OCI-LY7 (cell line): ENCODE measurements at regions not wholly inside any gene's neighbourhood (a gene's known extent, or its start where the extent isn't known, plus 50 kb on each side); places are given as distances from the start of the nearest gene placed in this dataset.
"Not testable (repeated sequence)": the region's sequence is repeated elsewhere in the genome, so short reads cannot be mapped to it uniquely, and the experiment has no call there.

Experiments used
- BruUV-seq: library from RNA; stranded (reverse); fragments of 400-500 nt; replicated peaks from 2 replicates; lab custom pipeline; 2021; lab: Mats Ljungman, UMichigan
- CTCF ChIA-PET: fragments of 300-600 bp; sonication (Branson Sonifier 250); formaldehyde crosslinking; loops from one replicate; lab custom pipeline; 2022; ENCODE audit warnings: antibody characterized with exemption; ENCODE audit not compliant: unreplicated experiment; lab: Charles Lee
- POLR2A ChIA-PET: fragments of 300-600 bp; sonication (Branson Sonifier 250); formaldehyde crosslinking; loops from one replicate; lab custom pipeline; 2022; ENCODE audit warnings: antibody characterized with exemption; lab: Charles Lee
- DNase-seq: peaks from one replicate; pipeline ENCODE4 v3.0.0-alpha.2; 2015; ENCODE audit warnings: low spot score
- H2AFZ ChIP-seq: fragments of 200-600 bp; sonication (generic), shearing (Covaris generic); 2 replicates; pipeline ENCODE4 v1.6.1; 2014; ENCODE audit warnings: mild to moderate bottlenecking, antibody characterized with exemption, low read length, moderate library complexity
- H3K27ac ChIP-seq: fragments of 200-600 bp; sonication (generic); 2 replicates; pipeline ENCODE4 v1.5.1; 2014; ENCODE audit warnings: mixed run types, low read depth, mild to moderate bottlenecking, moderate library complexity, low read length, inconsistent platforms; ENCODE audit not compliant: poor library complexity, severe bottlenecking
- H3K36me3 ChIP-seq: fragments of 200-600 bp; sonication (generic); 2 replicates; pipeline ENCODE4 v1.6.1; 2014; ENCODE audit warnings: mild to moderate bottlenecking, antibody characterized with exemption, low read length, moderate library complexity, mixed read lengths; ENCODE audit not compliant: insufficient read depth
- H3K4me1 ChIP-seq: fragments of 200-600 bp; sonication (generic); 2 replicates; pipeline ENCODE4 v1.5.1; 2014; ENCODE audit warnings: mild to moderate bottlenecking, low read length; ENCODE audit not compliant: insufficient read depth, poor library complexity, severe bottlenecking
- H3K4me2 ChIP-seq: fragments of 200-600 bp; sonication (generic); 2 replicates; pipeline ENCODE4 v1.6.1; 2014; ENCODE audit warnings: mild to moderate bottlenecking, low read length
- H3K4me3 ChIP-seq: fragments of 200-600 bp; sonication (generic); 2 replicates; pipeline ENCODE4 v1.5.1; 2014; ENCODE audit warnings: mild to moderate bottlenecking, low read depth, low read length; ENCODE audit not compliant: poor library complexity, severe bottlenecking
- H3K79me2 ChIP-seq: fragments of 200-600 bp; sonication (generic); 2 replicates; pipeline ENCODE4 v1.6.1; 2016; ENCODE audit warnings: low read depth, mild to moderate bottlenecking, low read length, moderate library complexity, mixed read lengths; ENCODE audit not compliant: insufficient read depth
- H3K9me2 ChIP-seq: fragments of 200-600 bp; sonication (generic); 2 replicates; pipeline ENCODE4 v1.6.1; 2016; ENCODE audit warnings: mild to moderate bottlenecking, low read length, mixed read lengths; ENCODE audit not compliant: insufficient read depth
- H3K9me3 ChIP-seq: fragments of 200-600 bp; sonication (generic); 2 replicates; pipeline ENCODE4 v1.6.1; 2014; ENCODE audit warnings: mild to moderate bottlenecking, mixed run types, low read length, mixed read lengths
- H4K20me1 ChIP-seq: fragments of 200-600 bp; sonication (generic); 2 replicates; pipeline ENCODE4 v1.6.1; 2014; ENCODE audit warnings: mild to moderate bottlenecking, antibody characterized with exemption, low read length, moderate library complexity, mixed read lengths; ENCODE audit not compliant: insufficient read depth
- CTCF ChIP-seq: fragments of 200-600 bp; sonication (generic); conservative IDR thresholded peaks from 2 replicates; pipeline ENCODE4 v1.5.1; 2014; ENCODE audit warnings: mild to moderate bottlenecking, antibody characterized with exemption, low read length, moderate library complexity, mixed read lengths
- EZH2phosphoT487 ChIP-seq: fragments of 200-600 bp; sonication (generic); IDR thresholded peaks from 2 replicates; pipeline ENCODE4 v1.6.1; 2018; ENCODE audit warnings: low read depth, borderline replicate concordance, mild to moderate bottlenecking, mixed run types, antibody characterized with exemption, low read length, moderate library complexity, mixed read lengths
- intact Hi-C: fragments of 100-400 bp; cut with micrococcal nuclease; formaldehyde crosslinking; loops from one replicate; pipeline ENCODE4 v1.10.0; 2022; ENCODE audit not compliant: unreplicated experiment

DNA sequence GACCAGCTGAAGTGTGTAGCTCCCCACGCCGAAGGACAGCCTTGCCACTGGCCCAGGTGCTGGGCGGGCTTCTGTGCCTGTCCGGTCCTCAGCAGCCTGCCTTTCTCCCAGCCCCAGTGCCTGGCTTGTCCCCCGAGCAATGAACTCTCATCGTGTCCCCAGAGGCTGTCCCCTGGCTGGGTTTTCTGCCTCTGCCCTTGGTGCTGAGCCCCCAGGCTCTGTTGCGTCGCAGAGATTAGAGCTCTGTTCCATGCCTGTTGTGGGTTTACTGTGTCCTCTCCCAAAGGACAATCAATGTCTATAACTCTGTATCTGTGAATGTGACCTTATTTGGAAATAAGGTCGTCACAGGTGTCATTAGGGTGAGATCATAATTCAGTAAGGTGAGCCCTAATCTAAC, 226.1 kb upstream of the SHH start:
- Histone ChIP-seq H3K4me2 (no peak overlapping the region), H3K9me2 (no peaks in the 10 kb centered on the region), H3K36me3 (no peaks in the 10 kb centered on the region), H3K4me1 (peaks cover 7% of the 10 kb centered on the region), H3K4me3 (no peak overlapping the region), H3K27ac (no peak overlapping the region), H2AFZ (no peak overlapping the region), H4K20me1 (no peaks in the 10 kb centered on the region), H3K79me2 (no peaks in the 10 kb centered on the region), H3K9me3 (no peaks in the 10 kb centered on the region; the same call in 1 of the 2 replicates)
- DNase-seq: no peak
- TF ChIP-seq EZH2phosphoT487 (no peak), CTCF (no peak)
- POLR2A ChIA-PET: no interaction called here
- intact Hi-C loops: no loop called here
- BruUV-seq: no TSS peak
- CTCF ChIA-PET: no interaction called here

GRCh38 chr7:156036153-156036552, 223.9 kb upstream of the SHH start:
- intact Hi-C loops: no loop called here
- BruUV-seq: no TSS peak

GRCh38 chr7:156035387-156035786, 223.1 kb upstream of the SHH start:
- H3K9me3 ChIP-seq, H2AFZ ChIP-seq, CTCF ChIA-PET, DNase-seq, POLR2A ChIA-PET, H3K36me3 ChIP-seq, H3K4me1 ChIP-seq, H3K27ac ChIP-seq, intact Hi-C loops, H3K79me2 ChIP-seq, H3K4me3 ChIP-seq, BruUV-seq, H3K9me2 ChIP-seq, H4K20me1 ChIP-seq, H3K4me2 ChIP-seq: not testable (repeated sequence)

More at GRCh38 chr7:156036153-156036552, 223.9 kb upstream of the SHH start:
- Histone ChIP-seq H3K9me2 (no peaks in the 10 kb centered on the region), H3K4me3 (no peak overlapping the region), H3K79me2 (no peaks in the 10 kb centered on the region), H3K4me1 (peaks cover 7% of the 10 kb centered on the region), H3K9me3 (peaks cover 6% of the 10 kb centered on the region; the same call in 1 of the 2 replicates), H2AFZ (no peak overlapping the region), H4K20me1 (no peaks in the 10 kb centered on the region), H3K36me3 (no peaks in the 10 kb centered on the region), H3K4me2 (no peak overlapping the region), H3K27ac (no peak overlapping the region)
- POLR2A ChIA-PET: no interaction called here
- TF ChIP-seq EZH2phosphoT487: no peak
- no peak for TF ChIP-seq CTCF
- DNase-seq: no peak
- CTCF ChIA-PET: no interaction called here
